Astrocyte (in vitro differentiated cells and primary cell): ENCODE measurements at regions not wholly inside any gene's neighbourhood (a gene's known extent, or its start where the extent isn't known, plus 50 kb on each side); places are given as distances from the start of the nearest gene placed in this dataset.

Experiments
- DNase-seq: peaks from one replicate; pipeline ENCODE4 v3.0.0-alpha.2; 2010; ENCODE audit warnings: low read depth
- FAIRE-seq: peaks from 2 replicates; lab custom pipeline; 2011; peaks lifted over from hg19 to GRCh38; lab: Jason Lieb, UNC
- H2AFZ ChIP-seq: 2 replicates; pipeline ENCODE4 v1.6.0; 2012; ENCODE audit warnings: low read depth, low read length, inconsistent platforms
- H3K27ac ChIP-seq: 2 replicates; pipeline ENCODE4 v1.5.1; 2011; ENCODE audit warnings: low read depth, low read length, inconsistent platforms
- H3K27me3 ChIP-seq: 2 replicates; pipeline ENCODE4 v1.6.0; 2011; ENCODE audit warnings: low read length, inconsistent platforms; ENCODE audit not compliant: insufficient read depth
- H3K36me3 ChIP-seq: 2 replicates; pipeline ENCODE4 v1.5.1; 2011; ENCODE audit warnings: low read length, inconsistent platforms; ENCODE audit not compliant: insufficient read depth
- H3K4me1 ChIP-seq: 2 replicates; pipeline ENCODE4 v1.5.1; 2011; ENCODE audit warnings: low read length, inconsistent platforms; ENCODE audit not compliant: insufficient read depth
- H3K4me2 ChIP-seq: 2 replicates; pipeline ENCODE4 v1.6.0; 2012; ENCODE audit warnings: low read length, inconsistent platforms
- H3K4me3 ChIP-seq: 2 replicates; pipeline ENCODE4 v1.5.1; 2011; ENCODE audit warnings: low read depth, mild to moderate bottlenecking, low read length, inconsistent platforms; ENCODE audit not compliant: insufficient read depth
- H3K79me2 ChIP-seq: 2 replicates; pipeline ENCODE4 v1.6.0; 2012; ENCODE audit warnings: mild to moderate bottlenecking, low read length, inconsistent platforms; ENCODE audit not compliant: insufficient read depth
- H3K9ac ChIP-seq: 2 replicates; pipeline ENCODE4 v1.6.0; 2012; ENCODE audit warnings: mild to moderate bottlenecking, low read length, inconsistent platforms
- H3K9me3 ChIP-seq: 2 replicates; pipeline ENCODE4 v1.5.1; 2012; ENCODE audit warnings: low read depth, mild to moderate bottlenecking, low read length, inconsistent platforms; ENCODE audit not compliant: insufficient read depth
- H4K20me1 ChIP-seq: 2 replicates; pipeline ENCODE4 v1.6.0; 2012; ENCODE audit warnings: low read length, inconsistent platforms; ENCODE audit not compliant: insufficient read depth
- H3K27ac Mint-ChIP-seq: one replicate; pipeline ENCODE4 v1.8.0; 2021; ENCODE audit warnings: mild to moderate bottlenecking, mixed read lengths; ENCODE audit not compliant: unreplicated experiment
- H3K27me3 Mint-ChIP-seq: one replicate; pipeline ENCODE4 v1.8.0; 2021; ENCODE audit warnings: low read depth, mixed read lengths; ENCODE audit not compliant: unreplicated experiment
- H3K36me3 Mint-ChIP-seq: one replicate; pipeline ENCODE4 v1.8.0; 2021; ENCODE audit warnings: low read depth, mixed read lengths; ENCODE audit not compliant: unreplicated experiment
- H3K4me1 Mint-ChIP-seq: one replicate; pipeline ENCODE4 v1.8.0; 2021; ENCODE audit warnings: low read depth, mixed read lengths; ENCODE audit not compliant: unreplicated experiment
- H3K4me3 Mint-ChIP-seq: one replicate; pipeline ENCODE4 v1.8.0; 2021; ENCODE audit warnings: mild to moderate bottlenecking, moderate library complexity, mixed read lengths; ENCODE audit not compliant: unreplicated experiment
- H3K9me3 Mint-ChIP-seq: one replicate; pipeline ENCODE4 v1.8.0; 2021; ENCODE audit warnings: mild to moderate bottlenecking, mixed read lengths; ENCODE audit not compliant: unreplicated experiment
- CTCF ChIP-seq: IDR thresholded peaks from 2 replicates; pipeline ENCODE4 v1.5.1; 2011; ENCODE audit warnings: low read depth, mild to moderate bottlenecking, inconsistent platforms, low read length, moderate library complexity; ENCODE audit not compliant: insufficient read depth
- EZH2 ChIP-seq: IDR thresholded peaks from 2 replicates; pipeline ENCODE4 v1.6.1; 2012; ENCODE audit warnings: mild to moderate bottlenecking, low read length, inconsistent platforms; ENCODE audit not compliant: insufficient read depth

GRCh38 chr5:96577909-96578308 lies 84.3 kb upstream of the CAST start:
- Mint-ChIP-seq H3K9me3 (no peaks in the 10 kb centered on the region), H3K27me3 (no peaks in the 10 kb centered on the region), H3K4me1 (peaks cover 11% of the 10 kb centered on the region), H3K36me3 (no peaks in the 10 kb centered on the region), H3K27ac (no peak overlapping the region), H3K4me3 (no peak overlapping the region)
- no peak overlapping the region for H3K9ac ChIP-seq
- H3K9me3 ChIP-seq = no peaks in the 10 kb centered on the region
- DNase-seq (peak; percentile 67), FAIRE-seq (peak; percentile 80)
- H3K27ac ChIP-seq = no peak overlapping the region
- H3K27me3 ChIP-seq = no peaks in the 10 kb centered on the region
- H3K4me2 ChIP-seq = no peak overlapping the region
- no peak for TF ChIP-seq EZH2
- no peak for TF ChIP-seq CTCF
- H2AFZ ChIP-seq = no peak overlapping the region
- H3K36me3 ChIP-seq = no peaks in the 10 kb centered on the region
- no peaks in the 10 kb centered on the region for H4K20me1 ChIP-seq
- peaks cover 14% of the 10 kb centered on the region for H3K4me1 ChIP-seq
- H3K4me3 ChIP-seq = no peak overlapping the region
- no peaks in the 10 kb centered on the region for H3K79me2 ChIP-seq

DNA sequence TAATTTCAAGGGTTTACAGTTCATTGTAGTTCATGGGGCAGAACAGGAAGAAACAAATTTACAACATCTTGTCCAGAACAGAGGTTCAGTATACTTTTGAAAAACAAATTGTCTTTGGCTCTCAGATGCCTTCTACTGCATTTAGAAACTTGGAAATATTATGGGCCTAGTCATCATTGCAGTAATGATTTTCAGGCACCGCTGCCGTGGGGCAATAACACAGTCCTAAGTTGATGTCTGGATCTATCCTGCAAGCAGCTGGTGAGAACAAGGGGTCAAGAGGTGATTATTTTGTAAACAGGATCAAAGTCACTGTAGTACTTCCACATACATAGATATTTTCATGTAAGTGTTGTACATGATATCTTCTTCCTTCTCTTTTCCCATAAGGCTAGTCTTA lies 82.5 kb upstream of the CAST start:
- H3K36me3 Mint-ChIP-seq = no peaks in the 10 kb centered on the region
- H3K27ac Mint-ChIP-seq = no peak overlapping the region
- H3K4me1 Mint-ChIP-seq = peaks cover 9% of the 10 kb centered on the region
- Histone ChIP-seq H3K4me2 (no peak overlapping the region), H4K20me1 (no peaks in the 10 kb centered on the region), H3K27ac (no peak overlapping the region), H3K79me2 (no peaks in the 10 kb centered on the region), H3K9ac (no peak overlapping the region), H3K4me3 (no peak overlapping the region), H3K9me3 (no peaks in the 10 kb centered on the region), H3K36me3 (no peaks in the 10 kb centered on the region), H3K27me3 (no peaks in the 10 kb centered on the region), H2AFZ (no peak overlapping the region), H3K4me1 (peaks cover 9% of the 10 kb centered on the region)
- FAIRE-seq (no peak), DNase-seq (no peak)
- no peaks in the 10 kb centered on the region for H3K9me3 Mint-ChIP-seq
- H3K4me3 Mint-ChIP-seq = no peak overlapping the region
- H3K27me3 Mint-ChIP-seq = no peaks in the 10 kb centered on the region
- no peak for TF ChIP-seq EZH2
- TF ChIP-seq CTCF = no peak

GRCh38 chr5:96582343-96582742 lies 79.8 kb upstream of the CAST start:
- no peaks in the 10 kb centered on the region for H4K20me1 ChIP-seq
- H3K27ac Mint-ChIP-seq = peak overlapping the region; percentile 38
- H3K9me3 ChIP-seq = no peaks in the 10 kb centered on the region
- peak overlapping the region; percentile 74 for H2AFZ ChIP-seq
- H3K27me3 ChIP-seq = no peaks in the 10 kb centered on the region
- H3K4me1 ChIP-seq = peaks cover 9% of the 10 kb centered on the region
- H3K9me3 Mint-ChIP-seq = no peaks in the 10 kb centered on the region
- peaks cover 9% of the 10 kb centered on the region for H3K4me1 Mint-ChIP-seq
- no peak overlapping the region for H3K4me3 Mint-ChIP-seq
- no peak overlapping the region for H3K4me3 ChIP-seq
- H3K36me3 Mint-ChIP-seq = no peaks in the 10 kb centered on the region
- no peaks in the 10 kb centered on the region for H3K36me3 ChIP-seq
- DNase-seq = peak; percentile 63
- H3K4me2 ChIP-seq = peak overlapping the region; percentile 70
- H3K27me3 Mint-ChIP-seq = peaks cover 7% of the 10 kb centered on the region
- H3K9ac ChIP-seq = peak overlapping the region; percentile 33
- no peak overlapping the region for H3K27ac ChIP-seq
- FAIRE-seq = no peak
- TF ChIP-seq EZH2 = no peak
- no peak for TF ChIP-seq CTCF
- no peaks in the 10 kb centered on the region for H3K79me2 ChIP-seq
